ENCODE measurements at regions not wholly inside any gene's neighbourhood (a gene's known extent, or its start where the extent isn't known, plus 50 kb on each side); places are given as distances from the start of the nearest gene placed in this dataset.

- no peaks in the 10 kb centered on the region for H3K9me3 ChIP-seq
- no peaks in the 10 kb centered on the region for H3K4me1 ChIP-seq
- no peak overlapping the region for H3K27ac ChIP-seq
- ATAC-seq (ENCODE audit: low FRiP score in 2 of 2) (no peak), DNase-seq (no peak)
- H3K4me3 ChIP-seq = no peak overlapping the region
- 68 to 78% methylated on average over 1 of the region's 1 CpG for WGBS, 2 donors
- H3K27me3 ChIP-seq = no peaks in the 10 kb centered on the region
- no peak for TF ChIP-seq EP300 (IDR thresholded peaks at IDR 0.05)
- no peak for TF ChIP-seq POLR2A (IDR thresholded peaks at IDR 0.05)
- TF ChIP-seq POLR2AphosphoS5 (IDR thresholded peaks at IDR 0.05) = no peak
- TF ChIP-seq CTCF (IDR thresholded peaks at IDR 0.05) = no peak
- no peaks in the 10 kb centered on the region for H3K36me3 ChIP-seq
Measured at GRCh38 chr3:110261141-110261540, 810.5 kb upstream of the NECTIN3 start.

- Histone ChIP-seq H3K4me1 (no peaks in the 10 kb centered on the region), H3K27ac (no peak overlapping the region), H3K9me3 (no peaks in the 10 kb centered on the region), H3K27me3 (no peaks in the 10 kb centered on the region), H3K4me3 (no peak overlapping the region), H3K36me3 (no peaks in the 10 kb centered on the region)
- DNase-seq = no peak
- TF ChIP-seq POLR2A (IDR thresholded peaks at IDR 0.05) (no peak), POLR2AphosphoS5 (IDR thresholded peaks at IDR 0.05) (no peak), EP300 (IDR thresholded peaks at IDR 0.05) (no peak), CTCF (IDR thresholded peaks at IDR 0.05) (no peak)
- WGBS, 2 donors = 58 to 70% methylated on average over 4 of the region's 4 CpGs
- no peak for ATAC-seq (ENCODE audit: low FRiP score in 2 of 2)
Measured at GRCh38 chr3:110262896-110263295, 808.7 kb upstream of the NECTIN3 start.

GRCh38 chr3:110265302-110265701, 806.3 kb upstream of the NECTIN3 start:
- no peak for ATAC-seq (ENCODE audit: low FRiP score in 2 of 2)
- WGBS, 2 donors = 61 to 83% methylated on average over 1 of the region's 1 CpG
- TF ChIP-seq POLR2A (IDR thresholded peaks at IDR 0.05) = no peak
- no peak for TF ChIP-seq CTCF (IDR thresholded peaks at IDR 0.05)
- TF ChIP-seq POLR2AphosphoS5 (IDR thresholded peaks at IDR 0.05) = no peak
- TF ChIP-seq EP300 (IDR thresholded peaks at IDR 0.05) = no peak
- Histone ChIP-seq H3K27ac (no peak overlapping the region), H3K4me1 (no peaks in the 10 kb centered on the region), H3K4me3 (no peak overlapping the region), H3K27me3 (no peaks in the 10 kb centered on the region), H3K36me3 (no peaks in the 10 kb centered on the region), H3K9me3 (no peaks in the 10 kb centered on the region)
- DNase-seq = no peak

GRCh38 chr3:110267304-110267845, 804.2 kb upstream of the NECTIN3 start:
- 83 to 85% methylated on average over 4 of the region's 4 CpGs for WGBS, 2 donors
- ATAC-seq (ENCODE audit: low FRiP score in 2 of 2) (no peak), DNase-seq (no peak)
- Histone ChIP-seq H3K27ac (no peak overlapping the region), H3K4me3 (no peak overlapping the region), H3K4me1 (no peaks in the 10 kb centered on the region), H3K27me3 (no peaks in the 10 kb centered on the region), H3K9me3 (no peaks in the 10 kb centered on the region), H3K36me3 (no peaks in the 10 kb centered on the region)
- TF ChIP-seq EP300 (IDR thresholded peaks at IDR 0.05) (no peak), CTCF (IDR thresholded peaks at IDR 0.05) (no peak), POLR2AphosphoS5 (IDR thresholded peaks at IDR 0.05) (no peak), POLR2A (IDR thresholded peaks at IDR 0.05) (no peak)

- 50 to 54% methylated on average over 6 of the region's 6 CpGs for WGBS, 2 donors
- H3K36me3 ChIP-seq = no peaks in the 10 kb centered on the region
- ATAC-seq (ENCODE audit: low FRiP score in 2 of 2) = peak; percentile 10 to 46
- H3K4me1 ChIP-seq = no peaks in the 10 kb centered on the region
- no peak for TF ChIP-seq POLR2A (IDR thresholded peaks at IDR 0.05)
- TF ChIP-seq CTCF (IDR thresholded peaks at IDR 0.05) = no peak
- no peak for TF ChIP-seq POLR2AphosphoS5 (IDR thresholded peaks at IDR 0.05)
- TF ChIP-seq EP300 (IDR thresholded peaks at IDR 0.05) = no peak
- no peaks in the 10 kb centered on the region for H3K9me3 ChIP-seq
- no peak overlapping the region for H3K27ac ChIP-seq
- H3K27me3 ChIP-seq = no peaks in the 10 kb centered on the region
- no peak overlapping the region for H3K4me3 ChIP-seq
- peak in 1 of 2 donors; percentile 33 for DNase-seq
Measured at GRCh38 chr3:110272525-110272924, 799.1 kb upstream of the NECTIN3 start.
